HG02884 (cell line): ENCODE measurements at regions not wholly inside any gene's neighbourhood (a gene's known extent, or its start where the extent isn't known, plus 50 kb on each side); places are given as distances from the start of the nearest gene placed in this dataset.
A peak's percentile ranks its signal among the peaks of the same experiment; 100 is the strongest.
"Not testable (repeated sequence)": the region's sequence is repeated elsewhere in the genome, so short reads cannot be mapped to it uniquely, and the experiment has no call there.

Experiments used
- ATAC-seq: cut with Tn5 transposase; IDR thresholded peaks from one replicate; pipeline ENCODE4 v1.9.1; 2021; ENCODE audit warnings: mild to moderate bottlenecking, moderate library complexity; ENCODE audit not compliant: unreplicated experiment

GRCh38 chr2:175304541-175304940, 123.0 kb upstream of the ATP5MC3 start:
- ATAC-seq = no peak

GRCh38 chr2:175293776-175294175, 112.3 kb upstream of the ATP5MC3 start:
- ATAC-seq = no peak

- ATAC-seq = no peak
These were observed 111.7 kb upstream of the ATP5MC3 start for GRCh38 chr2:175293195-175293594.

GRCh38 chr2:175282886-175283285, 101.4 kb upstream of the ATP5MC3 start:
- ATAC-seq = no peak

- ATAC-seq = peak; percentile 69
These were observed 100.8 kb upstream of the ATP5MC3 start for GRCh38 chr2:175282300-175282699.

- no peak for ATAC-seq
These were observed 96.3 kb upstream of the ATP5MC3 start for GRCh38 chr2:175277772-175278171.

GRCh38 chr2:175275539-175275938, 94.0 kb upstream of the ATP5MC3 start:
- no peak for ATAC-seq

- ATAC-seq = no peak
These were observed 77.7 kb upstream of the ATP5MC3 start for GRCh38 chr2:175259164-175259563.

- ATAC-seq = no peak
These were observed 75.5 kb upstream of the ATP5MC3 start for GRCh38 chr2:175256806-175257585.

GRCh38 chr2:175256391-175256790, 74.9 kb upstream of the ATP5MC3 start:
- ATAC-seq = not testable (repeated sequence)

- ATAC-seq = no peak
These were observed 72.4 kb upstream of the ATP5MC3 start for GRCh38 chr2:175253871-175254270.

GRCh38 chr2:175251425-175252041, 70.0 kb upstream of the ATP5MC3 start:
- ATAC-seq = no peak

GRCh38 chr2:175247159-175247558, 65.6 kb upstream of the ATP5MC3 start:
- ATAC-seq = no peak

- no peak for ATAC-seq
These were observed 63.2 kb upstream of the ATP5MC3 start for GRCh38 chr2:175244697-175245096.

GRCh38 chr2:175241691-175242090, 60.2 kb upstream of the ATP5MC3 start:
- ATAC-seq = no peak

GRCh38 chr2:175240033-175240432, 58.5 kb upstream of the ATP5MC3 start:
- not testable (repeated sequence) for ATAC-seq

GRCh38 chr2:175236930-175237329, 55.4 kb upstream of the ATP5MC3 start:
- no peak for ATAC-seq

GRCh38 chr2:175234650-175235049, 53.1 kb upstream of the ATP5MC3 start:
- no peak for ATAC-seq

- no peak for ATAC-seq
These were observed 52.6 kb upstream of the ATP5MC3 start for GRCh38 chr2:175234153-175234552.

GRCh38 chr2:175233135-175233719, 51.7 kb upstream of the ATP5MC3 start:
- ATAC-seq = no peak
